ENCODE measurements at regions not wholly inside any gene's neighbourhood (a gene's known extent, or its start where the extent isn't known, plus 50 kb on each side); places are given as distances from the start of the nearest gene placed in this dataset.

- no peak for DNase-seq (ENCODE audit: low spot score)
- H3K27me3 Mint-ChIP-seq (ENCODE audit: unreplicated experiment): peaks cover 1% of the 10 kb centered on the region
These were observed 688.0 kb downstream of the PCDH7 start for GRCh38 chr4:31408121-31408520.

DNA sequence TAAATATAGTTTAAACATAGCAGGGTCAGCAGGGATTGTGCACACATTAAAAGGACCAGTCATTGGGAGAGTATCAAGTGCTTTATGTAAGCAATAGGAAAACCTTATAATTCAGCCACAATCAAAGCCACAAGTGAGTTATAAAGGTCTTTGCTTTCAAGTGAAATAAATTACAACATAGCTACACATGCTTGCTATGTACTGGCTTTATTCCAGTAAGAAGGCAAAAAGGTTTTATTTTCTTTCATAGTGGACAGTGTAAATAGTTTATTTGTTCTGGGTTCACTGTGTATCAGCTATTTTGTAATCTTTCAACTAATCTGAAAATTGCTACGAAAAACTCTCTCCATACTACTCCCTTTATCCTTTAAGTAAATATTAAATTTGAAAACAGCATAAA is 691.4 kb downstream of the PCDH7 start:
- Mint-ChIP-seq H3K4me3 (ENCODE audit: unreplicated experiment) (no peak overlapping the region), H3K4me1 (ENCODE audit: unreplicated experiment) (no peaks in the 10 kb centered on the region), H3K36me3 (ENCODE audit: low read depth, unreplicated experiment) (no peaks in the 10 kb centered on the region)

More at GRCh38 chr4:31408121-31408520, 688.0 kb downstream of the PCDH7 start:
- no peak overlapping the region for H3K27ac Mint-ChIP-seq (ENCODE audit: unreplicated experiment)
- no peaks in the 10 kb centered on the region for H3K9me3 Mint-ChIP-seq (ENCODE audit: unreplicated experiment)
- TF ChIP-seq, protein P1, sequence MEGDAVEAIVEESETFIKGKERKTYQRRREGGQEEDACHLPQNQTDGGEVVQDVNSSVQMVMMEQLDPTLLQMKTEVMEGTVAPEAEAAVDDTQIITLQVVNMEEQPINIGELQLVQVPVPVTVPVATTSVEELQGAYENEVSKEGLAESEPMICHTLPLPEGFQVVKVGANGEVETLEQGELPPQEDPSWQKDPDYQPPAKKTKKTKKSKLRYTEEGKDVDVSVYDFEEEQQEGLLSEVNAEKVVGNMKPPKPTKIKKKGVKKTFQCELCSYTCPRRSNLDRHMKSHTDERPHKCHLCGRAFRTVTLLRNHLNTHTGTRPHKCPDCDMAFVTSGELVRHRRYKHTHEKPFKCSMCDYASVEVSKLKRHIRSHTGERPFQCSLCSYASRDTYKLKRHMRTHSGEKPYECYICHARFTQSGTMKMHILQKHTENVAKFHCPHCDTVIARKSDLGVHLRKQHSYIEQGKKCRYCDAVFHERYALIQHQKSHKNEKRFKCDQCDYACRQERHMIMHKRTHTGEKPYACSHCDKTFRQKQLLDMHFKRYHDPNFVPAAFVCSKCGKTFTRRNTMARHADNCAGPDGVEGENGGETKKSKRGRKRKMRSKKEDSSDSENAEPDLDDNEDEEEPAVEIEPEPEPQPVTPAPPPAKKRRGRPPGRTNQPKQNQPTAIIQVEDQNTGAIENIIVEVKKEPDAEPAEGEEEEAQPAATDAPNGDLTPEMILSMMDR (IDR thresholded peaks at IDR 0.05; ENCODE audit: unreplicated experiment): no peak
- H3K4me3 Mint-ChIP-seq (ENCODE audit: unreplicated experiment): no peak overlapping the region
- no peaks in the 10 kb centered on the region for H3K4me1 Mint-ChIP-seq (ENCODE audit: unreplicated experiment)
- H3K36me3 Mint-ChIP-seq (ENCODE audit: low read depth, unreplicated experiment): no peaks in the 10 kb centered on the region

GRCh38 chr4:31415629-31416028 is 695.5 kb downstream of the PCDH7 start:
- Mint-ChIP-seq H3K36me3 (ENCODE audit: low read depth, unreplicated experiment) (no peaks in the 10 kb centered on the region), H3K4me3 (ENCODE audit: unreplicated experiment) (no peak overlapping the region), H3K9me3 (ENCODE audit: unreplicated experiment) (no peaks in the 10 kb centered on the region), H3K4me1 (ENCODE audit: unreplicated experiment) (no peaks in the 10 kb centered on the region), H3K27me3 (ENCODE audit: unreplicated experiment) (peaks cover 2% of the 10 kb centered on the region), H3K27ac (ENCODE audit: unreplicated experiment) (no peak overlapping the region)
- TF ChIP-seq, protein P1 (IDR thresholded peaks at IDR 0.05; ENCODE audit: unreplicated experiment): no peak
- DNase-seq (ENCODE audit: low spot score): no peak

More for the DNA sequence above, 691.4 kb downstream of the PCDH7 start:
- TF ChIP-seq, protein P1 (IDR thresholded peaks at IDR 0.05; ENCODE audit: unreplicated experiment): no peak
- Mint-ChIP-seq H3K9me3 (ENCODE audit: unreplicated experiment) (no peaks in the 10 kb centered on the region), H3K27ac (ENCODE audit: unreplicated experiment) (no peak overlapping the region), H3K27me3 (ENCODE audit: unreplicated experiment) (peaks cover 2% of the 10 kb centered on the region)
- no peak for DNase-seq (ENCODE audit: low spot score)

- H3K27ac Mint-ChIP-seq (ENCODE audit: unreplicated experiment): no peak overlapping the region
- H3K27me3 Mint-ChIP-seq (ENCODE audit: unreplicated experiment): peaks cover 2% of the 10 kb centered on the region
- no peak for DNase-seq (ENCODE audit: low spot score)
- no peaks in the 10 kb centered on the region for H3K36me3 Mint-ChIP-seq (ENCODE audit: low read depth, unreplicated experiment)
- no peaks in the 10 kb centered on the region for H3K4me1 Mint-ChIP-seq (ENCODE audit: unreplicated experiment)
- TF ChIP-seq, protein P1 (IDR thresholded peaks at IDR 0.05; ENCODE audit: unreplicated experiment): no peak
- H3K4me3 Mint-ChIP-seq (ENCODE audit: unreplicated experiment): no peak overlapping the region
- H3K9me3 Mint-ChIP-seq (ENCODE audit: unreplicated experiment): no peaks in the 10 kb centered on the region
These were observed 696.3 kb downstream of the PCDH7 start for GRCh38 chr4:31416498-31416897.

DNA sequence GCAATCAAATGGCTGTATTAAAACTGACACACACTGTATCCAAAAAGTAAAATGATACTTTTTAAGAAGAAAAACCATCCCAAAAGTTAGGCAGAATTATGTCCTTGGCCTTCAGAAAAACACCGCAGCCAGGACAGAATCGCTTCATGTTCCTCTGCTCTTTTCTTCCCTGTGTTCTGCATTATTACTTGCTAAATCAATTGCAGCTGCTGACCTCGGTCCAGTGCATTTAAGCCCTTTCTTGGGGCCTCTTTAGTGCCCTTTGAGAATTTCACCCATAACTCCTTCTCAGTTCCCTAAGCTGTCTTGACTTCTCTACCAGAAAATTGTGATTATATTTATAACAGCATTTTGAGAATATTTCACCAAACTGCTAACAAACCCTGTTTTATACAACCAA is 696.9 kb downstream of the PCDH7 start:
- no peaks in the 10 kb centered on the region for H3K36me3 Mint-ChIP-seq (ENCODE audit: low read depth, unreplicated experiment)
- H3K4me1 Mint-ChIP-seq (ENCODE audit: unreplicated experiment): no peaks in the 10 kb centered on the region
- TF ChIP-seq, protein P1 (IDR thresholded peaks at IDR 0.05; ENCODE audit: unreplicated experiment): no peak
- H3K27me3 Mint-ChIP-seq (ENCODE audit: unreplicated experiment): peaks cover 2% of the 10 kb centered on the region
- no peak overlapping the region for H3K27ac Mint-ChIP-seq (ENCODE audit: unreplicated experiment)
- DNase-seq (ENCODE audit: low spot score): no peak
- no peak overlapping the region for H3K4me3 Mint-ChIP-seq (ENCODE audit: unreplicated experiment)
- no peaks in the 10 kb centered on the region for H3K9me3 Mint-ChIP-seq (ENCODE audit: unreplicated experiment)

Data from endothelial cell (in vitro differentiated cells).